ENCODE measurements at regions not wholly inside any gene's neighbourhood (a gene's known extent, or its start where the extent isn't known, plus 50 kb on each side); places are given as distances from the start of the nearest gene placed in this dataset.

DNA sequence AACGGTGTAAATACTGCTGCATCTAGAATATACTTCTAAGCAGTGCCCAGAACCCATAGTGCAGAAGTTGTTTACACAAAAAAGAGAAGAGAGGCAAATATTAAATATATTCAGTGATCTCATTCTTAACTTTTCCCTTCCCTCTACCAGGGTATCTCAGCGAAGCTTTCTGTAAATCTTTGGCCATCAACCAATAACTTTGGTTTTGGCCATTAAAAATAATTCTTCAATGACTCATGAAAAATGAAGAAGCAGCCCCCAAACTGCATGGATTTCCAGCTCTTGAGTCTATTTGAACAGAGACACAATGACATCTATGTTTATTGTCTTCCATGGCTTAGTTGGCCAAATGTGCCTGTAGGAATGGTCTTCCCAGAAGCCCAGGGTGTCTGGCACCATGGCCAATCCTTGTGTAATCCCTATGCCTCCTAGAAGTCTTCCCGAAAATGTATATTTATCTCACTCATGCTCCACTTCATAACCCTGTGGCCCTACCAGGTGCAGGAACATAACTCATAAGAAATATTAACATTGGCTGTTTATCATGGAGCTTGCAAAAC is 646.6 kb downstream of the TOX3 start:
- no peak overlapping the region for H3K27ac Mint-ChIP-seq
- no peaks in the 10 kb centered on the region for H3K27me3 Mint-ChIP-seq
- no peaks in the 10 kb centered on the region for H3K4me1 Mint-ChIP-seq
- H3K9me3 Mint-ChIP-seq = peaks cover 6% of the 10 kb centered on the region
- no peak for DNase-seq
- no peaks in the 10 kb centered on the region for H3K36me3 Mint-ChIP-seq (ENCODE audit: low read depth)
- ATAC-seq = no peak
- H3K4me3 Mint-ChIP-seq = no peak overlapping the region

DNA sequence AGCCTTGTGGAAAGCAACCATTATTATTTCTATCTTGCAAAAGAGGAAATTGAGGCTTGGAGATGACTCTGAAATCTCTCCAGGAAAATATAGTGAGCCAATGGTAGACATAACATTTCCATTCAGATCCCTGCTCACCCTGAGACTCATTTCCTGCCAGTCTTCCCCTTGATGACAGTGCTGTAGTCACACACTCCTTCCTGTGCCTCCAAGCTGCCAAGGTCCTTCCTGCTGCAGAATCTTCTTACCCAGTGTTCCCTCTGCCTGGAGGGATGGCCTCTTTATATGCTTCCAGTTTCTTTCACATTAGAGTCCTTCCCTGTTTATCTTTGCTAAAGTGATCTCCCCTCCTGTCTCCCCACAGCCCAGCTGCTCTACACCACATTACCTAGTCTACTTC is 648.1 kb downstream of the TOX3 start:
- no peak overlapping the region for H3K27ac Mint-ChIP-seq
- H3K9me3 Mint-ChIP-seq = peaks cover 5% of the 10 kb centered on the region
- no peaks in the 10 kb centered on the region for H3K27me3 Mint-ChIP-seq
- ATAC-seq (no peak), DNase-seq (no peak)
- no peaks in the 10 kb centered on the region for H3K4me1 Mint-ChIP-seq
- H3K4me3 Mint-ChIP-seq = no peak overlapping the region
- no peaks in the 10 kb centered on the region for H3K36me3 Mint-ChIP-seq (ENCODE audit: low read depth)

GRCh38 chr16:51896013-51896412 is 650.9 kb downstream of the TOX3 start:
- ATAC-seq = no peak
- H3K27ac Mint-ChIP-seq = no peak overlapping the region
- H3K27me3 Mint-ChIP-seq = no peaks in the 10 kb centered on the region
- no peak overlapping the region for H3K4me3 Mint-ChIP-seq
- DNase-seq = no peak
- H3K4me1 Mint-ChIP-seq = no peaks in the 10 kb centered on the region
- H3K36me3 Mint-ChIP-seq (ENCODE audit: low read depth) = no peaks in the 10 kb centered on the region
- peaks cover 10% of the 10 kb centered on the region for H3K9me3 Mint-ChIP-seq

GRCh38 chr16:51892293-51893007 is 654.5 kb downstream of the TOX3 start:
- no peak for ATAC-seq
- H3K4me3 Mint-ChIP-seq = no peak overlapping the region
- DNase-seq = no peak
- H3K9me3 Mint-ChIP-seq = peaks cover 10% of the 10 kb centered on the region
- H3K27ac Mint-ChIP-seq = no peak overlapping the region
- no peaks in the 10 kb centered on the region for H3K27me3 Mint-ChIP-seq
- H3K4me1 Mint-ChIP-seq = no peaks in the 10 kb centered on the region
- H3K36me3 Mint-ChIP-seq (ENCODE audit: low read depth) = no peaks in the 10 kb centered on the region

GRCh38 chr16:51888534-51888933 is 658.4 kb downstream of the TOX3 start:
- no peak overlapping the region for H3K27ac Mint-ChIP-seq
- H3K36me3 Mint-ChIP-seq (ENCODE audit: low read depth) = no peaks in the 10 kb centered on the region
- peaks cover 5% of the 10 kb centered on the region for H3K9me3 Mint-ChIP-seq
- DNase-seq = no peak
- no peaks in the 10 kb centered on the region for H3K27me3 Mint-ChIP-seq
- no peaks in the 10 kb centered on the region for H3K4me1 Mint-ChIP-seq
- no peak overlapping the region for H3K4me3 Mint-ChIP-seq
- no peak for ATAC-seq

- Mint-ChIP-seq H3K9me3 (peaks cover under 1% of the 10 kb centered on the region), H3K4me3 (no peak overlapping the region), H3K4me1 (no peaks in the 10 kb centered on the region), H3K27me3 (no peaks in the 10 kb centered on the region), H3K36me3 (ENCODE audit: low read depth) (no peaks in the 10 kb centered on the region), H3K27ac (no peak overlapping the region)
- ATAC-seq = no peak
- DNase-seq = no peak
Measured at GRCh38 chr16:51888016-51888415, 658.9 kb downstream of the TOX3 start.

GRCh38 chr16:51886456-51886855 is 660.5 kb downstream of the TOX3 start:
- DNase-seq = no peak

GRCh38 chr16:51884773-51885172 is 662.2 kb downstream of the TOX3 start:
- no peak overlapping the region for H3K27ac Mint-ChIP-seq
- H3K36me3 Mint-ChIP-seq (ENCODE audit: low read depth) = no peaks in the 10 kb centered on the region
- no peaks in the 10 kb centered on the region for H3K27me3 Mint-ChIP-seq
- ATAC-seq (no peak), DNase-seq (no peak)
- H3K4me3 Mint-ChIP-seq = no peak overlapping the region
- H3K4me1 Mint-ChIP-seq = no peaks in the 10 kb centered on the region
- peaks cover 8% of the 10 kb centered on the region for H3K9me3 Mint-ChIP-seq

More at GRCh38 chr16:51886456-51886855, 660.5 kb downstream of the TOX3 start:
- no peaks in the 10 kb centered on the region for H3K27me3 Mint-ChIP-seq
- peaks cover 3% of the 10 kb centered on the region for H3K9me3 Mint-ChIP-seq
- no peak overlapping the region for H3K27ac Mint-ChIP-seq
- H3K4me3 Mint-ChIP-seq = no peak overlapping the region
- no peak for ATAC-seq
- no peaks in the 10 kb centered on the region for H3K4me1 Mint-ChIP-seq
- no peaks in the 10 kb centered on the region for H3K36me3 Mint-ChIP-seq (ENCODE audit: low read depth)

GRCh38 chr16:51881731-51882130 is 665.2 kb downstream of the TOX3 start:
- no peak for ATAC-seq
- no peaks in the 10 kb centered on the region for H3K36me3 Mint-ChIP-seq (ENCODE audit: low read depth)
- H3K4me3 Mint-ChIP-seq = no peak overlapping the region
- no peak overlapping the region for H3K27ac Mint-ChIP-seq
- peaks cover 8% of the 10 kb centered on the region for H3K9me3 Mint-ChIP-seq
- no peaks in the 10 kb centered on the region for H3K27me3 Mint-ChIP-seq
- DNase-seq = no peak
- H3K4me1 Mint-ChIP-seq = no peaks in the 10 kb centered on the region

GRCh38 chr16:51880776-51881175 is 666.2 kb downstream of the TOX3 start:
- no peak for ATAC-seq
- Mint-ChIP-seq H3K27ac (no peak overlapping the region), H3K27me3 (no peaks in the 10 kb centered on the region), H3K36me3 (ENCODE audit: low read depth) (no peaks in the 10 kb centered on the region), H3K9me3 (peaks cover 8% of the 10 kb centered on the region), H3K4me3 (no peak overlapping the region), H3K4me1 (no peaks in the 10 kb centered on the region)
- no peak for DNase-seq

DNA sequence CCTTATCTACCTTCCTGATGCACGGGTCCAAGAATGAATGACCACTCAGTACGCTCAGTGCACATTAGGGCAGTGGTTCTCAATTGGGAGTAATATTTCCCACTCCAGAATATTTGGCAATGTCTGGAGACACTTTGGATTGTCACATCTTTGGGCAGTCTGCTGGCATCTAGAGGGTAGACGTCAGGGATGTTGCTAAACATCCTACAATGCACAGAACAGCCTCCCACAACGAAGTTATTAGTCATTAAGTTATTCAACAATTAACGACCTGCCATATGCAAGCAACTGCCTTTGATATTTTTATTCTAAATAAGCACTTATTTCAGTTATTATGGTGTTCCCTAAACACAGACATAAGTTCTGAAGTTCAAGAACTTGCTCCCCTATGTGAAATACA is 669.3 kb downstream of the TOX3 start:
- Mint-ChIP-seq H3K27me3 (no peaks in the 10 kb centered on the region), H3K4me1 (no peaks in the 10 kb centered on the region), H3K36me3 (ENCODE audit: low read depth) (no peaks in the 10 kb centered on the region)

GRCh38 chr16:51876934-51877333 is 670.0 kb downstream of the TOX3 start:
- H3K27me3 Mint-ChIP-seq = no peaks in the 10 kb centered on the region
- no peaks in the 10 kb centered on the region for H3K36me3 Mint-ChIP-seq (ENCODE audit: low read depth)
- no peak overlapping the region for H3K4me3 Mint-ChIP-seq
- ATAC-seq (no peak), DNase-seq (no peak)
- no peaks in the 10 kb centered on the region for H3K4me1 Mint-ChIP-seq
- no peak overlapping the region for H3K27ac Mint-ChIP-seq
- H3K9me3 Mint-ChIP-seq = peaks cover 13% of the 10 kb centered on the region

More for the DNA sequence above, 669.3 kb downstream of the TOX3 start:
- ATAC-seq (no peak), DNase-seq (no peak)
- Mint-ChIP-seq H3K9me3 (peaks cover 13% of the 10 kb centered on the region), H3K27ac (no peak overlapping the region), H3K4me3 (no peak overlapping the region)

GRCh38 chr16:51876601-51876875 is 670.4 kb downstream of the TOX3 start:
- ATAC-seq (no peak), DNase-seq (no peak)
- H3K9me3 Mint-ChIP-seq = peaks cover 11% of the 10 kb centered on the region
- no peak overlapping the region for H3K27ac Mint-ChIP-seq
- no peaks in the 10 kb centered on the region for H3K36me3 Mint-ChIP-seq (ENCODE audit: low read depth)
- H3K27me3 Mint-ChIP-seq = no peaks in the 10 kb centered on the region
- no peaks in the 10 kb centered on the region for H3K4me1 Mint-ChIP-seq
- H3K4me3 Mint-ChIP-seq = no peak overlapping the region

GRCh38 chr16:51875834-51876600 is 670.9 kb downstream of the TOX3 start:
- no peak for DNase-seq
- no peak overlapping the region for H3K4me3 Mint-ChIP-seq

DNA sequence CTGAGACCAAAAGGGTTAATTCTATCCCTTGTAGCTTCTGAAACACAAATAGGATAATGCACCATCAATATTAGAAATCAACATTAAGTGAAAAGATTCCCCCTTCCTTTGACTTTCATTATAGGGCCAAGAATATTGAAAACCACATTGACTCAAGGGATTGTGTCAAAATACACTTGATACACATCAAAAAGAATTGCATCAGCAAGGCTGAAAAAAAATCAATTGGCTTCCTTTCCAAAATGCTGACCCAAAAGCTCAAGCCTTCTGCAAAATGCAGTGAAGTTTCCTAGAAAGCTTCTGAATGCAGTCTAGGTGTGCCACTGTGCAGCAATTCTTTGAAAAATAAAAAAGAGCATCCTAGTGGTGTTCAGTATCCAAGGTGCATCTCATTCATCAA is 674.4 kb downstream of the TOX3 start:
- Mint-ChIP-seq H3K4me3 (no peak overlapping the region), H3K27ac (no peak overlapping the region), H3K4me1 (no peaks in the 10 kb centered on the region), H3K27me3 (no peaks in the 10 kb centered on the region), H3K36me3 (ENCODE audit: low read depth) (no peaks in the 10 kb centered on the region), H3K9me3 (peaks cover 12% of the 10 kb centered on the region)
- DNase-seq = no peak
- no peak for ATAC-seq

More at GRCh38 chr16:51875834-51876600, 670.9 kb downstream of the TOX3 start:
- Mint-ChIP-seq H3K9me3 (peaks cover 6% of the 10 kb centered on the region), H3K27ac (no peak overlapping the region), H3K4me1 (no peaks in the 10 kb centered on the region), H3K27me3 (no peaks in the 10 kb centered on the region), H3K36me3 (ENCODE audit: low read depth) (no peaks in the 10 kb centered on the region)
- ATAC-seq = no peak
